ENCODE measurements at regions not wholly inside any gene's neighbourhood (a gene's known extent, or its start where the extent isn't known, plus 50 kb on each side); places are given as distances from the start of the nearest gene placed in this dataset.

DNA sequence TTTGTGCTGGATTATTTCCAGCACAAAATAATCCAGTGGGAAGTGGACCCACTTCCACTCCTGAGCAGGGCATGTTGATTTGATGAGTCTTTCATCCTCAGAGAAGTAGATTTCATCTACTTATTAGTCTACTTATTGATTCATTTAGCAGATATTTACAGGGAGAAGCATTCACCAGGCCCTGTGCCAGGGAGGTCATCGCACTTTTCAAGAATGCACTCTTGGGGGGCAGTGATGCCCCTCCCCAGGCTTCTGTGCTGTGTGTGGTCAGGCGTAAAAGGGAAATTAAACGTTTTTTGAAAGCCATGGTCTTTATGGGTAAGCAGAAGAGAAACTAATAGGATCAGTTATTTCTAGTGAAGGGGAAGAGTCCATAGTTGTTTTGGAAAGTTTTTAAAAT, 610.7 kb upstream of the TMEM132C start:
- no peak for DNase-seq (ENCODE audit: low spot score)
- TF ChIP-seq, protein P1, sequence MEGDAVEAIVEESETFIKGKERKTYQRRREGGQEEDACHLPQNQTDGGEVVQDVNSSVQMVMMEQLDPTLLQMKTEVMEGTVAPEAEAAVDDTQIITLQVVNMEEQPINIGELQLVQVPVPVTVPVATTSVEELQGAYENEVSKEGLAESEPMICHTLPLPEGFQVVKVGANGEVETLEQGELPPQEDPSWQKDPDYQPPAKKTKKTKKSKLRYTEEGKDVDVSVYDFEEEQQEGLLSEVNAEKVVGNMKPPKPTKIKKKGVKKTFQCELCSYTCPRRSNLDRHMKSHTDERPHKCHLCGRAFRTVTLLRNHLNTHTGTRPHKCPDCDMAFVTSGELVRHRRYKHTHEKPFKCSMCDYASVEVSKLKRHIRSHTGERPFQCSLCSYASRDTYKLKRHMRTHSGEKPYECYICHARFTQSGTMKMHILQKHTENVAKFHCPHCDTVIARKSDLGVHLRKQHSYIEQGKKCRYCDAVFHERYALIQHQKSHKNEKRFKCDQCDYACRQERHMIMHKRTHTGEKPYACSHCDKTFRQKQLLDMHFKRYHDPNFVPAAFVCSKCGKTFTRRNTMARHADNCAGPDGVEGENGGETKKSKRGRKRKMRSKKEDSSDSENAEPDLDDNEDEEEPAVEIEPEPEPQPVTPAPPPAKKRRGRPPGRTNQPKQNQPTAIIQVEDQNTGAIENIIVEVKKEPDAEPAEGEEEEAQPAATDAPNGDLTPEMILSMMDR (IDR thresholded peaks at IDR 0.05; ENCODE audit: extremely low read depth, insufficient read depth, missing control alignments) = no peak
- in situ Hi-C loops (cut with MboI; ENCODE audit: low pct_unique_long_range_greater_than_20kb, low sequenced_read_pairs, unreplicated experiment) = no loop called here

GRCh38 chr12:127657036-127657435, 609.9 kb upstream of the TMEM132C start:
- in situ Hi-C loops (cut with MboI; ENCODE audit: low pct_unique_long_range_greater_than_20kb, low sequenced_read_pairs, unreplicated experiment) = no loop called here
- DNase-seq (ENCODE audit: low spot score) = no peak

GRCh38 chr12:127660961-127661360, 606.0 kb upstream of the TMEM132C start:
- in situ Hi-C loops (cut with MboI; ENCODE audit: low pct_unique_long_range_greater_than_20kb, low sequenced_read_pairs, unreplicated experiment) = no loop called here
- no peak for DNase-seq (ENCODE audit: low spot score)
- TF ChIP-seq, protein P1 (IDR thresholded peaks at IDR 0.05; ENCODE audit: extremely low read depth, insufficient read depth, missing control alignments) = no peak

More at GRCh38 chr12:127657036-127657435, 609.9 kb upstream of the TMEM132C start:
- TF ChIP-seq, protein P1 (IDR thresholded peaks at IDR 0.05; ENCODE audit: extremely low read depth, insufficient read depth, missing control alignments) = no peak

DNA sequence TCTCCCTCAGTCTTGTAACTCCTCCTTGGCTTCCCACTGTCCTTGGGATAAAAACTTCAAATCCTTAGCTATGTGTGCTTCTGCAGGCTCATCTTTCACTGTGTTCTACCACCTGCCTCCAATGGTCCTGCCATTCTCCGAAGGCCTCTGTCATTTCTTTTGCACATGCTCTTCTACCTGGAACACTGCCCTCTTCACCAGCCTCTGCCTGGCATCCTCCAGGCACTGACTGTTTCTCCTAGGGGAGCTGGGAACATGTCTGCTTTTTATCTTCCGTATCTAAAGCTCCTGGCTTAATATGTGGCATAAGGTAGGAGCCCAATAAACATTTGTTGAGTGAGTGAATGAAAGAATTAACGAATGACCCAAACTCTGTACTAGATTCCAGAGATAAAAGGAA, 603.3 kb upstream of the TMEM132C start:
- TF ChIP-seq, protein P1 (IDR thresholded peaks at IDR 0.05; ENCODE audit: extremely low read depth, insufficient read depth, missing control alignments) = no peak
- DNase-seq (ENCODE audit: low spot score) = no peak
- in situ Hi-C loops (cut with MboI; ENCODE audit: low pct_unique_long_range_greater_than_20kb, low sequenced_read_pairs, unreplicated experiment) = no loop called here

DNA sequence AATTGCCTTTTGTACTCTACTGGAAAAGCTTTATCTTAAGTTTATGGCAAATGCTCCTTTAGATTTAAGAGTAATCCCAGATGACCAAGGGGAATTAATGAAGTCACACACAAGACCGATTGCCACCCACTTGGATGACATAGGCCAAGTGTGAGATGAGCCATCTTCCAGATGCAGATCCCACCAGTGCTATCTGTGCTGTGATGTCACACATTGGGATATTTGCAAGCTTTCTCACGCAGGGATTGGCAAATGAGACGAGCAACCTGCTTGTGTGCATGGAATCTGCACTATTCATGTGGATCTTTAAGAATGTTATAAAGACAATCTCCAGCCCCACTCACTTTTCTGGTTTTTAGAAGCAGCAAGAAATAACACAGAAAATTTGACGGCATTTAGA, 602.1 kb upstream of the TMEM132C start:
- DNase-seq (ENCODE audit: low spot score) = no peak
- in situ Hi-C loops (cut with MboI; ENCODE audit: low pct_unique_long_range_greater_than_20kb, low sequenced_read_pairs, unreplicated experiment) = no loop called here
- TF ChIP-seq, protein P1 (IDR thresholded peaks at IDR 0.05; ENCODE audit: extremely low read depth, insufficient read depth, missing control alignments) = no peak

GRCh38 chr12:127667131-127667685, 599.8 kb upstream of the TMEM132C start:
- TF ChIP-seq, protein P1 (IDR thresholded peaks at IDR 0.05; ENCODE audit: extremely low read depth, insufficient read depth, missing control alignments) = no peak
- no peak for DNase-seq (ENCODE audit: low spot score)
- in situ Hi-C loops (cut with MboI; ENCODE audit: low pct_unique_long_range_greater_than_20kb, low sequenced_read_pairs, unreplicated experiment) = no loop called here

All from GM13977 (cell line).